Neuronal stem cell (in vitro differentiated cells): ENCODE measurements at regions not wholly inside any gene's neighbourhood (a gene's known extent, or its start where the extent isn't known, plus 50 kb on each side); places are given as distances from the start of the nearest gene placed in this dataset.

Experiments
- DNase-seq: peaks from one replicate; pipeline ENCODE4 v3.0.0-alpha.2; 2013; ENCODE audit warnings: low spot score
- H2AFZ ChIP-seq: one replicate; pipeline ENCODE4 v1.6.1; 2013; ENCODE audit warnings: mild to moderate bottlenecking, low read length, inconsistent platforms
- H2AK5ac ChIP-seq: 2 replicates; pipeline ENCODE4 v1.6.1; 2013; ENCODE audit warnings: low read depth, mild to moderate bottlenecking, inconsistent platforms, low read length, moderate library complexity, mixed read lengths
- H2BK120ac ChIP-seq: 2 replicates; pipeline ENCODE4 v1.6.1; 2013; ENCODE audit warnings: low read depth, mild to moderate bottlenecking, inconsistent platforms, low read length, moderate library complexity, mixed read lengths
- H2BK12ac ChIP-seq: one replicate; pipeline ENCODE4 v1.6.1; 2013; ENCODE audit warnings: low read length, inconsistent platforms
- H2BK15ac ChIP-seq: 2 replicates; pipeline ENCODE4 v1.6.1; 2013; ENCODE audit warnings: mild to moderate bottlenecking, low read length, inconsistent platforms, mixed read lengths
- H2BK5ac ChIP-seq: one replicate; pipeline ENCODE4 v1.6.1; 2013; ENCODE audit warnings: inconsistent platforms, mild to moderate bottlenecking, low read length, moderate library complexity
- H3K14ac ChIP-seq: one replicate; pipeline ENCODE4 v1.6.1; 2013; ENCODE audit warnings: low read length, inconsistent platforms
- H3K18ac ChIP-seq: 2 replicates; pipeline ENCODE4 v1.6.1; 2013; ENCODE audit warnings: low read length, inconsistent platforms
- H3K23ac ChIP-seq: 2 replicates; pipeline ENCODE4 v1.6.1; 2013; ENCODE audit warnings: low read depth, mild to moderate bottlenecking, mixed read lengths, low read length, inconsistent platforms; ENCODE audit not compliant: poor library complexity
- H3K27ac ChIP-seq: replicated peaks from 3 replicates; pipeline ENCODE4 v1.5.1; 2013; ENCODE audit warnings: low read length, inconsistent platforms
- H3K27me3 ChIP-seq, 3 experiments: 2 replicates each; pipeline ENCODE4 v1.6.1; 2013; ENCODE audit warnings: low read length in 3 of 3, mild to moderate bottlenecking in 2 of 3, inconsistent platforms in 1 of 3, low read depth in 1 of 3, mixed read lengths in 1 of 3, moderate library complexity in 1 of 3; ENCODE audit not compliant: control insufficient read depth in 3 of 3, insufficient read depth in 3 of 3
- H3K36me3 ChIP-seq, 2 donors: replicated peaks in 1 of 2; 2 replicates each; pipeline ENCODE4 v1.6.1; 2013; ENCODE audit warnings: low read length in 2 of 2; ENCODE audit not compliant: control insufficient read depth in 2 of 2, insufficient read depth in 2 of 2
- H3K4ac ChIP-seq: 2 replicates; pipeline ENCODE4 v1.6.1; 2013; ENCODE audit warnings: inconsistent platforms, mild to moderate bottlenecking, low read length, moderate library complexity
- H3K4me1 ChIP-seq, 2 donors: 1 replicate in 1 of 2; 2 replicates in 1 of 2; pipeline ENCODE4 v1.6.1; 2013; ENCODE audit warnings: low read length in 2 of 2, low read depth in 1 of 2; ENCODE audit not compliant: control insufficient read depth in 2 of 2, insufficient read depth in 1 of 2
- H3K4me2 ChIP-seq: one replicate; pipeline ENCODE4 v1.6.1; 2013; ENCODE audit warnings: mild to moderate bottlenecking, low read length, inconsistent platforms; ENCODE audit not compliant: insufficient read depth, poor library complexity, severe bottlenecking
- H3K4me3 ChIP-seq, 2 donors: 2 replicates each; pipeline ENCODE4 v1.5.1; 2013; ENCODE audit warnings: low read length in 2 of 2, mild to moderate bottlenecking in 2 of 2, inconsistent platforms in 1 of 2, moderate library complexity in 1 of 2
- H3K79me1 ChIP-seq: one replicate; pipeline ENCODE4 v1.6.1; 2013; ENCODE audit warnings: low read depth, mild to moderate bottlenecking, inconsistent platforms, low read length, moderate library complexity
- H3K9ac ChIP-seq: one replicate; pipeline ENCODE4 v1.6.1; 2013; ENCODE audit warnings: mild to moderate bottlenecking, low read depth, low read length, inconsistent platforms; ENCODE audit not compliant: poor library complexity
- H3K9me3 ChIP-seq, 2 donors: replicated peaks in 1 of 2; 2 replicates each; pipeline versions ENCODE3 to v1.6.1; 2013; ENCODE audit warnings: low read length in 2 of 2, mild to moderate bottlenecking in 2 of 2, inconsistent platforms in 1 of 2, low read depth in 1 of 2, mixed read lengths in 1 of 2, moderate library complexity in 1 of 2; ENCODE audit not compliant: control insufficient read depth in 2 of 2, insufficient read depth in 1 of 2
- H4K8ac ChIP-seq: one replicate; pipeline ENCODE4 v1.6.1; 2013; ENCODE audit warnings: low read depth, mild to moderate bottlenecking, inconsistent platforms, low read length, moderate library complexity
- H4K91ac ChIP-seq: one replicate; pipeline ENCODE4 v1.6.1; 2013; ENCODE audit warnings: low read length, low read depth, mild to moderate bottlenecking, inconsistent platforms; ENCODE audit not compliant: poor library complexity
- WGBS, 2 donors: extraction: QIAGEN DNeasy Blood & Tissue Kit; methylation state at CpG; one replicate each; pipeline ENCODE4 v1.1.7; 2013; ENCODE audit warnings: missing lambda C conversion rate in 2 of 2, mixed read lengths in 1 of 2; ENCODE audit not compliant: insufficient read length in 2 of 2, insufficient replicate concordance in 1 of 2; ENCODE audit errors: extremely low coverage in 2 of 2; 5-methylcytosine and 5-hydroxymethylcytosine counted together

- no peaks in the 10 kb centered on the region for H3K27me3 ChIP-seq
- H4K91ac ChIP-seq = no peak overlapping the region
- no peak overlapping the region for H3K4ac ChIP-seq
- no peaks in the 10 kb centered on the region for H3K9me3 ChIP-seq
- no peak overlapping the region for H2AK5ac ChIP-seq
- no peak overlapping the region for H2BK12ac ChIP-seq
- no peak overlapping the region for H2BK15ac ChIP-seq
- H3K14ac ChIP-seq = no peak overlapping the region
- H3K4me2 ChIP-seq = no peak overlapping the region
- H4K8ac ChIP-seq = no peak overlapping the region
- no peak overlapping the region for H3K18ac ChIP-seq
- H3K9ac ChIP-seq = no peak overlapping the region
- no peak overlapping the region for H3K27ac ChIP-seq
- no CpG with 5 or more reads among the region's 1 CpG for WGBS, 2 donors
- no peaks in the 10 kb centered on the region for H3K36me3 ChIP-seq
- no peak overlapping the region for H2BK120ac ChIP-seq
- no peak overlapping the region for H2AFZ ChIP-seq
- DNase-seq = no peak
- no peaks in the 10 kb centered on the region for H3K79me1 ChIP-seq
- no peaks in the 10 kb centered on the region for H3K4me1 ChIP-seq
- no peak overlapping the region for H2BK5ac ChIP-seq
- no peak overlapping the region for H3K23ac ChIP-seq
- no peak overlapping the region for H3K4me3 ChIP-seq
Observed at GRCh38 chr4:171002246-171002645, 811.0 kb upstream of the GALNTL6 start.

- Histone ChIP-seq H3K79me1 (no peaks in the 10 kb centered on the region), H3K4me2 (no peak overlapping the region), H3K27ac (no peak overlapping the region), H2BK15ac (no peak overlapping the region), H3K4ac (no peak overlapping the region), H4K8ac (no peak overlapping the region), H2AK5ac (no peak overlapping the region), H3K18ac (no peak overlapping the region), H2BK120ac (no peak overlapping the region), H2BK12ac (no peak overlapping the region), H2AFZ (no peak overlapping the region), H3K4me3 (no peak overlapping the region), H3K27me3 (no peaks in the 10 kb centered on the region), H2BK5ac (no peak overlapping the region), H3K9ac (no peak overlapping the region), H3K36me3 (no peaks in the 10 kb centered on the region), H3K14ac (no peak overlapping the region), H4K91ac (no peak overlapping the region), H3K9me3 (no peaks in the 10 kb centered on the region), H3K23ac (no peak overlapping the region), H3K4me1 (no peaks in the 10 kb centered on the region)
- peak; percentile 35 for DNase-seq
- WGBS, 2 donors = no CpG with 5 or more reads among the region's 8 CpGs
Observed at GRCh38 chr4:170990989-170991589, 822.1 kb upstream of the GALNTL6 start.

GRCh38 chr4:170988446-170988845 is 824.8 kb upstream of the GALNTL6 start:
- H4K91ac ChIP-seq = no peak overlapping the region

GRCh38 chr4:170979736-170980135 is 833.5 kb upstream of the GALNTL6 start:
- H3K9ac ChIP-seq = no peak overlapping the region
- no peak overlapping the region for H4K8ac ChIP-seq
- no peak overlapping the region for H3K18ac ChIP-seq
- no peak overlapping the region for H2AK5ac ChIP-seq
- no peak overlapping the region for H3K4ac ChIP-seq
- DNase-seq = no peak
- no peak overlapping the region for H2BK15ac ChIP-seq
- H3K4me1 ChIP-seq = no peaks in the 10 kb centered on the region
- no peak overlapping the region for H3K14ac ChIP-seq
- no peaks in the 10 kb centered on the region for H3K36me3 ChIP-seq
- no peaks in the 10 kb centered on the region for H3K9me3 ChIP-seq
- no peak overlapping the region for H3K4me2 ChIP-seq
- no peaks in the 10 kb centered on the region for H3K79me1 ChIP-seq
- WGBS, 2 donors = no CpG with 5 or more reads among the region's 6 CpGs
- H3K23ac ChIP-seq = no peak overlapping the region
- no peak overlapping the region for H3K27ac ChIP-seq
- no peak overlapping the region for H2BK12ac ChIP-seq
- H2BK120ac ChIP-seq = no peak overlapping the region
- H2BK5ac ChIP-seq = no peak overlapping the region
- no peak overlapping the region for H4K91ac ChIP-seq
- H3K27me3 ChIP-seq = no peaks in the 10 kb centered on the region
- no peak overlapping the region for H3K4me3 ChIP-seq
- no peak overlapping the region for H2AFZ ChIP-seq

More at GRCh38 chr4:170988446-170988845, 824.8 kb upstream of the GALNTL6 start:
- Histone ChIP-seq H3K27ac (no peak overlapping the region), H3K23ac (no peak overlapping the region), H3K9ac (no peak overlapping the region), H3K9me3 (no peaks in the 10 kb centered on the region), H2AFZ (no peak overlapping the region), H3K14ac (no peak overlapping the region), H3K79me1 (no peaks in the 10 kb centered on the region), H2BK12ac (no peak overlapping the region), H3K4me2 (no peak overlapping the region), H3K36me3 (no peaks in the 10 kb centered on the region), H2BK120ac (no peak overlapping the region), H3K4me1 (no peaks in the 10 kb centered on the region), H3K27me3 (no peaks in the 10 kb centered on the region), H3K4me3 (no peak overlapping the region), H3K18ac (no peak overlapping the region), H2AK5ac (no peak overlapping the region), H2BK5ac (no peak overlapping the region), H3K4ac (no peak overlapping the region), H4K8ac (no peak overlapping the region), H2BK15ac (no peak overlapping the region)
- DNase-seq = no peak
- WGBS, 2 donors = no CpG with 5 or more reads among the region's 1 CpG
